ENCODE measurements at regions not wholly inside any gene's neighbourhood (a gene's known extent, or its start where the extent isn't known, plus 50 kb on each side); places are given as distances from the start of the nearest gene placed in this dataset.

GRCh38 chr14:32006263-32007110 is 70.6 kb upstream of the ARHGAP5 start:
- DNase-seq: no peak

- no peak for DNase-seq
Observed at GRCh38 chr14:32007755-32008362, 69.2 kb upstream of the ARHGAP5 start.

- DNase-seq: no peak
Observed at GRCh38 chr14:32008602-32009193, 68.4 kb upstream of the ARHGAP5 start.

DNA sequence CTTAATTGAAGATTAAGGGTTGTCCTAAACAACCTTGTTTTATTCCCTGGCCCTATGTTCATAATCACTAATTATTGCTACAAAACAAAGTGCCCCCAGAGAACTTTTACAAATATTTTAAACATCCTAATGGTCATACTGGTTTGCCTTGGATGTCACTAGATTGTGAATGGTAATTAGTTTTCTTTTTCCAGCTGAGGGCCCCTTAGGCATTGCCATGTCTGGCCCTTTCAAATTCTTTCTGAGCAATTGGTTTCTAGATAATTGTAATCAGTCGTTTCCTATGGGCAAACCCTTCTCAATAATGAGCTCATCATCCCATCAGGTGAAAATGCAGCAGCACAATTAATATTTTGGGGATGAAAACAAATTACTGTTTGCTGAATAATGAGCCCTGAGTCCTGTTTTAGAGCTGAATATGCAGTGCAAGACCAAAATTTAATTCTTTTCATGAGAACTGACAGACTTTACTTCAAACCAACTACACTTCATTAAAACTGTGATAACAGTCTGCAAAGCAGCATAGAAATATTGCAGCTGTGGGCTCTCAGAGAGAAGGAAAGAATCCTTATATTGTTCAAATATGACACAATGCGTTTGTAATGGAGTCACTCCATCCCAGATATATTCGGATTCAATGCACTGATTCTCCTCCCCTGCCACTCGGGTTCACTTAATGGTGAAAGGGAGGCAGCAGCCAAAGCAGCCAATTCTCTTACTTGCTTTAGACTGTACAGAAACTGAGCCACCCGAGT is 67.7 kb upstream of the ARHGAP5 start:
- no peak for DNase-seq

DNA sequence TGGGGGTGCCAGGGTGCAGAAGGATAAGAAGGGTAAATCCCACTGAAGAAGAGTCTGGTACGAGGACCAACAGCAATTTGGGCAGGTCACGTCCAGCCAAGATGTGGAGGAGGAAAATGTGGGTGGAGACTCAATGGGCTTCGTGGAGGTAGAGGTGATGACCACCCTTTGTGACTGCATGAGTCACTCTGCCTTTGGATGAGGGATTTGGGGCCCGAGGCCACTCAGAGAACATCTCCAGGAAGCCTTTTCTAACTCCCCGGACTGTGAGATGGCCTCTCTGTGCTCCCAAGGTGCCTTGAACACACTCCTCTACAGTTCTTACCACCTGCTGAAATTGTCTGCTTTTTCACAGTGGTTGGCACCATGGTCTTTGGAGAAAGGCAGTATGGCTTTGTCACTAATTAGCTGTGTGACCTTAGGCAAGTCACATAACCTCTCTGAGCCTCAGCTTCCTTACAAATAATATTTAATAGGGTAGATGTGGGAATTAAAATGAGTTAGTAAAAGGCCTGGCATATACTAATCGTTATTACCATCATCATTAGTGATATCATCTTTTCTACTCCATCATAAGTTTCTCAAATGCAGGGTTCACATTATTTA is 67.0 kb upstream of the ARHGAP5 start:
- DNase-seq: no peak

GRCh38 chr14:32010604-32011125 is 66.4 kb upstream of the ARHGAP5 start:
- DNase-seq: no peak

DNA sequence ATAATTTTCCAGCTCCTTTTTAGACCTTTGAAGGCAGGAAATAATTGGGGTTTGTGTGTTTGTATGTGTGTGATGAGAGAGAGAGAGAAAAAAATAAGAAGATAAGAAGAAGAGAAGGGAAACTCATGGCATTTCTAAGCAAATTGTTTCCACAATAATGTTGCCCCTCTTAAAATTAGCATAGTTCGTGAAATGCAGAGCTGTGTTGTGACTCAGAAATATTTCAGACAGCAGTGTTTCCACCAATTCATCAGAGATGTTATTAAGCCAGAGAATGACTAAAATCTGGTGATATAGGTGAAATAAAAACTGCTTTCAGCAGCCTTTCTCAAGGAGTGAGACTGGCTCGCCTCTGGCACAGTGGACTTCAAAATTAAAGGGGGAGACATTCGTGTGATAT is 65.9 kb upstream of the ARHGAP5 start:
- no peak for DNase-seq

GRCh38 chr14:32012062-32012461 is 65.0 kb upstream of the ARHGAP5 start:
- DNase-seq: no peak

- no peak for DNase-seq
Observed at GRCh38 chr14:32012571-32012970, 64.5 kb upstream of the ARHGAP5 start.

DNA sequence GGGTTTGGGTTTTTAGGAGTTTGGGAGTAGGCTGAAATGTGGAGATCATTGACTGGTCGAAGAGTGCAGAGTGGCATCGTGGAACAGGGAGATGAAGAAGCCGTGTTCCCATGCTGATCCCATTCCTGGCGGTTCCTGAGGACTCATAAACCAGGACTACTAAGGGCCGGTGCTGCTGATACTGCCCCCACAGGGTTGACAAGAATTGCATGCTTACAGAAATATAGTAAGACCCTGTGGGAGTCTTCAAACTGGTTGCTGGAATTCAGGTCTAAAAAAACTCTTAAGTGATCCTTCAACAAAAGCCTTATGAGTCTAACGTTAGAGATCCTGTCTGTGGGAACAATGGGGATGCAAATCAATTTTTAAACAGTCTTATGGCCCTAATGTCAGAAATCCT is 64.0 kb upstream of the ARHGAP5 start:
- DNase-seq: no peak

- no peak for DNase-seq
Observed at GRCh38 chr14:32014057-32014456, 63.0 kb upstream of the ARHGAP5 start.

- no peak for DNase-seq
Observed at GRCh38 chr14:32014498-32014897, 62.6 kb upstream of the ARHGAP5 start.

DNA sequence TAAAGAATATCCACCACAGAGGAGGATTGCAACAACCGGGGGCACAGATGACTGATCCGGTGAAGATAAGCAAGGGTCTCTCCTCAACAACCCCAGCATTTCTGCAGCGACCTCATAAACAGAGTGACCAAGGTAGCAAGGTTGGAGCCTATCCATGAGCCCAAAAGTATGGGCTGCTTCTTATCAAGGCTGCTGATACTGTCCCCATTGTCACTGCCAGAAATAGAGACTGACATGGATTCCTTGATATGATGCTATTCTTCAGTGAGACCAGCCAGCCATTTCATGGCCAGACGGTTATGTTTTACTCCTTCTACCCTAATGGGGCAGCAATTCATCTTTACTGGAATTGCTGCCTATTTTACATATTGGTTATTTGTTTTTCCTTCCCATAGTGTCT is 61.9 kb upstream of the ARHGAP5 start:
- DNase-seq: no peak

GRCh38 chr14:32017587-32017986 is 59.5 kb upstream of the ARHGAP5 start:
- DNase-seq: no peak

- DNase-seq: no peak
Observed at GRCh38 chr14:32018391-32019092, 58.6 kb upstream of the ARHGAP5 start.

DNA sequence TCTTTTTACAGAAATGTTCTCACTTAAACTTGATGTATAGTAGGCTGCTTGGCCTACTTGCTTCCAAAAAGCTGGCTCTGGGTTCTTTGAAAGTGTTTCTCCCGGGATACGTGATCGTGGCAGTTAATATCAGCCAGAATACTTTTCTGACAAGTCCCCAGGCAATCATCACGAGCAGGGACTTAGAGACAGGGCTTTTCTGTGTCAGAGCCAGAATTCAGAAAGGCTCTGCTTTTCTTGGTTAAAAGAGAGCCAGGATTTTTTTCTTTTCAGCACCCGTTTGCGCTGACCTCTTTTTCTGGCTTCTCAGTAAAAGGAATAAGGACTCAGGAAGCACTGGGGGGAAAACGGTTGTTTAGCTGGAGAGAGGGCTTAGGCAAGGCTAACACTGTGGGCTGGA is 57.8 kb upstream of the ARHGAP5 start:
- no peak for DNase-seq

GRCh38 chr14:32020882-32021281 is 56.2 kb upstream of the ARHGAP5 start:
- no peak for DNase-seq

- DNase-seq: no peak
Observed at GRCh38 chr14:32021341-32021740, 55.8 kb upstream of the ARHGAP5 start.

DNA sequence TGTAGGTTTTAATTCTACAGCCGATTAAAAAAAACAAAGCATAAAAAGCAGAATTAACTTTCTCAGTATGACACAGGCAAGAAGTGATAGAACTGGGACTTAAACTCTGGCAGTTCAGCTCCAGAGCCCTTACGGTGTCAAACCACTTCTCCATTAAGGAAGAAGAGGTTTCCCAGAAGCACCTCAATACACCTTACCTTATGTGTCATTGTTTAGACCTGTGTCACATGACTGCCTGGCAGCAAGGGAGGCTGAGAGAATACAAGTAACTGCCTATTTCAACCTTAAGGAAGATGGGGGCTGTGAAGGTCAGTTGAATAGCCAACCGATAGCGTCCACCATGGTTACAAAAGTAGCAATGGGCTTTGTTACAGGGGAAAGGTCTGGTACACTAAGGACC is 54.6 kb upstream of the ARHGAP5 start:
- no peak for DNase-seq

DNA sequence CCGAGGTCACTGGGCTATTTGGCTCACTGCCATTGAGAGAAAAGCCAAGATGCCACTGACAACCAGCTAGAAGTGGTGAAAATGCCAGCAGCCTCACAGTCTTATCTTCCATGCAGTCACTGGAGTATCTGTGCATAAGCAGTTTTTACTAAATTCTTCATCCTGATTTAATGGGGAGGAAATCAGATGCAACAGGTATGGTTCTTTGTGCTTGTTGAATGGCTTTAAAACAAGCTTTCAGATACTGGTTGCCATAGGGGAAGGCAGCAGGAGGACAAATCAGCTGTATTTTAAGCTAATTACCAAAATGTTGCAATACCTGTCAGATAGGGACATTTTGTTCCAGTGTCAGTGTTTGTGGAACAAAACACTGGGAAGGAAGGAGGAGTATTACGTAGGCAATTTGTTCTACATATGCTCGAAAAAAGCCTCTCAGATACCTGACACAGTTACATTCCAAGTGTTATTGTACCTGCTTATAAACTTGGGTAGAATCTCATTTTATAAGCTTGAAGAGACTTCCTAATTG is 54.1 kb upstream of the ARHGAP5 start:
- DNase-seq: no peak

- DNase-seq: no peak
Observed at GRCh38 chr14:32023540-32023939, 53.6 kb upstream of the ARHGAP5 start.
